Endothelial cell of umbilical vein (primary cell): ENCODE measurements at regions not wholly inside any gene's neighbourhood (a gene's known extent, or its start where the extent isn't known, plus 50 kb on each side); places are given as distances from the start of the nearest gene placed in this dataset.

Experiments used
- BruUV-seq: library from RNA; stranded (reverse); fragments of 400-500 nt; replicated peaks from 2 replicates; lab custom pipeline; 2021; lab: Mats Ljungman, UMichigan
- CTCF ChIA-PET: fragments of 300-600, 350-600 bp; sonication (Branson Sonifier 250); formaldehyde crosslinking; loops from one replicate; lab custom pipeline; 2021; ENCODE audit warnings: antibody characterized with exemption, inconsistent platforms; lab: Charles Lee
- POLR2A ChIA-PET: fragments of 300-600, 350-600 bp; sonication (Branson Sonifier 250); formaldehyde crosslinking; loops from one replicate; lab custom pipeline; 2021; ENCODE audit warnings: antibody characterized with exemption, inconsistent platforms; lab: Charles Lee
- DNase-seq: peaks from one replicate; pipeline ENCODE4 v3.0.0-alpha.2; 2011; ENCODE audit warnings: low read depth, low spot score
- FAIRE-seq: peaks from 2 replicates; lab custom pipeline; 2011; peaks lifted over from hg19 to GRCh38; lab: Jason Lieb, UNC
- H2AFZ ChIP-seq: 2 replicates; pipeline ENCODE4 v1.6.0; 2012; ENCODE audit warnings: low read depth, low read length, control low read depth, inconsistent platforms
- H3K27ac ChIP-seq: 2 replicates; pipeline ENCODE4 v1.5.1; 2011; ENCODE audit warnings: low read depth, mild to moderate bottlenecking, control low read depth, low read length, moderate library complexity; ENCODE audit not compliant: insufficient read depth
- H3K27me3 ChIP-seq, 2 experiments: 2 replicates each; pipeline versions ENCODE4 v1.6.0 to v1.6.1; 2011; ENCODE audit warnings: low read length in 2 of 2, mixed read lengths in 1 of 2; ENCODE audit not compliant: control insufficient read depth in 2 of 2, insufficient read depth in 2 of 2
- H3K36me3 ChIP-seq, 2 experiments: 2 replicates in 1 of 2; 3 replicates in 1 of 2; pipeline ENCODE4 v1.5.1; 2011; ENCODE audit warnings: low read length in 2 of 2, mild to moderate bottlenecking in 1 of 2, moderate library complexity in 1 of 2; ENCODE audit not compliant: control insufficient read depth in 2 of 2, insufficient read depth in 2 of 2; ENCODE audit errors: extremely low read depth in 1 of 2
- H3K4me1 ChIP-seq: 3 replicates; pipeline ENCODE4 v1.5.1; 2011; ENCODE audit warnings: mild to moderate bottlenecking, low read length; ENCODE audit not compliant: control insufficient read depth, insufficient read depth; ENCODE audit errors: extremely low read depth
- H3K4me2 ChIP-seq: 2 replicates; pipeline ENCODE4 v1.6.1; 2011; ENCODE audit warnings: low read length, control low read depth, mixed read lengths; ENCODE audit not compliant: insufficient read depth
- H3K4me3 ChIP-seq, 3 experiments: fragments of 200-600 bp in 1 of 3; sonication (generic), shearing (Covaris generic) in 1 of 3; replicated peaks in 1 of 3; 2 replicates each; pipeline ENCODE4 v1.5.1; 2011 to 2016; ENCODE audit warnings: control low read depth in 3 of 3, low read length in 3 of 3, mild to moderate bottlenecking in 2 of 3, inconsistent platforms in 1 of 3, low read depth in 1 of 3, moderate library complexity in 1 of 3; ENCODE audit not compliant: insufficient read depth in 1 of 3
- H3K79me2 ChIP-seq: 2 replicates; pipeline ENCODE4 v1.6.0; 2012; ENCODE audit warnings: low read length, inconsistent platforms; ENCODE audit not compliant: control insufficient read depth, insufficient read depth
- H3K9ac ChIP-seq: replicated peaks from 2 replicates; pipeline ENCODE3; 2011; ENCODE audit warnings: low read length, control low read depth; ENCODE audit not compliant: insufficient read depth; ENCODE audit errors: extremely low read depth
- H3K9me1 ChIP-seq: replicated peaks from 3 replicates; pipeline ENCODE4 v1.6.0; 2011; ENCODE audit warnings: mild to moderate bottlenecking, low read length; ENCODE audit not compliant: control insufficient read depth, insufficient read depth; ENCODE audit errors: extremely low read depth
- H3K9me3 ChIP-seq: replicated peaks from 2 replicates; pipeline ENCODE4 v1.5.1; 2012; ENCODE audit warnings: low read length, inconsistent platforms; ENCODE audit not compliant: control insufficient read depth, insufficient read depth
- H4K20me1 ChIP-seq: replicated peaks from 2 replicates; pipeline ENCODE3; 2011; ENCODE audit warnings: mild to moderate bottlenecking, low read length; ENCODE audit not compliant: control insufficient read depth, insufficient read depth; ENCODE audit errors: extremely low read depth
- EZH2 ChIP-seq: IDR thresholded peaks from 2 replicates; pipeline ENCODE4 v1.6.1; 2012; ENCODE audit warnings: borderline replicate concordance, low read depth, mild to moderate bottlenecking, moderate library complexity, low read length, inconsistent platforms; ENCODE audit not compliant: severe bottlenecking
- FOS ChIP-seq: IDR thresholded peaks from 2 replicates; pipeline ENCODE4 v1.6.1; 2011; ENCODE audit warnings: mild to moderate bottlenecking, low read length, moderate library complexity, borderline replicate concordance; ENCODE audit not compliant: insufficient read depth
- GATA2 ChIP-seq: IDR thresholded peaks from 2 replicates; pipeline ENCODE4 v1.7.0; 2011; ENCODE audit warnings: low read depth, mild to moderate bottlenecking, moderate library complexity, mixed read lengths, low read length; ENCODE audit not compliant: insufficient read length, insufficient read depth
- JUN ChIP-seq: IDR thresholded peaks from 2 replicates; pipeline ENCODE4 v1.6.1; 2011; ENCODE audit warnings: borderline replicate concordance, low read depth; ENCODE audit not compliant: insufficient read length, insufficient read depth
- MYC ChIP-seq: IDR thresholded peaks from one replicate; pipeline ENCODE4 v1.6.1; 2011; ENCODE audit warnings: mild to moderate bottlenecking, low read depth, low read length
- POLR2A ChIP-seq: IDR thresholded peaks from 2 replicates; pipeline ENCODE4 v1.6.1; 2012; ENCODE audit warnings: low read depth, mild to moderate bottlenecking, control low read depth, low read length
- POLR2AphosphoS5 ChIP-seq: IDR thresholded peaks from 2 replicates; pipeline ENCODE4 v1.6.1; 2012; ENCODE audit warnings: low read depth, mild to moderate bottlenecking, control low read depth, low read length, moderate library complexity; ENCODE audit not compliant: insufficient read depth
- dilution Hi-C: fragments of 300-500 bp; cut with MboI; formaldehyde crosslinking; loops from one replicate; pipeline ENCODE4 v1.15.0; 2019; ENCODE audit warnings: low sequenced_read_pairs; ENCODE audit not compliant: extremely low pct_ligation_motif_present
- intact Hi-C: fragments of 100-400 bp; cut with micrococcal nuclease; formaldehyde crosslinking; loops from one replicate; pipeline ENCODE4 v1.10.0; 2022
- TF ChIP-seq, protein P1 (sequence below), 2 donors: IDR thresholded peaks; 1 replicate in 1 of 2; 2 replicates in 1 of 2; pipeline ENCODE4 v1.5.1; 2011; ENCODE audit warnings: low read length in 2 of 2, mild to moderate bottlenecking in 2 of 2, moderate library complexity in 2 of 2, control low read depth in 1 of 2, inconsistent platforms in 1 of 2, low read depth in 1 of 2; ENCODE audit not compliant: insufficient read depth in 1 of 2; ENCODE audit errors: extremely low read depth in 1 of 2
- TF ChIP-seq, protein P2 (sequence below): IDR thresholded peaks from 2 replicates; pipeline ENCODE4 v1.6.1; 2011; ENCODE audit not compliant: insufficient read depth, insufficient read length

DNA sequence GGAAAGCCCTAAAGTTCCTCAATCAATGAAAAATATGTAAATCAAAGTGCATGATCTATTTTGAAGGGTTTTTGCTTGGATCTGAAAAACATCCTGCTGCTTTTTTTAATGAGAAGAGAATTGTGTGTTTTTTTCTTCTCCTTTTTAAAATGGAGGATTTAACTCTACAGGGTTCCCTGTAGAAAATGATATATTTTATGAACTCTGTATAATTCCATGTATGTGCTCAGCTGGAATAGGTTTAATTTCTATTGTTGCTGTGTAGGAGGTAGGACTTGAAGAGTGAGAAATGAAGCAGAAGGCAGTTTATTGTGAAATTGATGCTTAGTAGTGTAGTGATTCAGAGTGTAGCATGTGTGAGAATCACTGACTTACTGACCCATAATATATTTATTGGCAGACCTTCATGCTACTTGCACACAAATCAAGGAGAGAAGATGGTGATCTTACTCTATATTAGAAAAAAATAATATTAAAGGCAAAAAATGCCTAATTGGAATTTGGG, 286.8 kb upstream of the FSTL5 start:
- no peak overlapping the region for H3K27ac ChIP-seq
- H3K4me3 ChIP-seq, result no peak overlapping the region
- H3K4me2 ChIP-seq, result no peak overlapping the region
- BruUV-seq, result no TSS peak
- no peaks in the 10 kb centered on the region for H3K36me3 ChIP-seq
- no peaks in the 10 kb centered on the region for H3K4me1 ChIP-seq
- H3K9me1 ChIP-seq, result no peaks in the 10 kb centered on the region
- H3K9me3 ChIP-seq, result no peaks in the 10 kb centered on the region
- POLR2A ChIA-PET, result no interaction called here
- no peak overlapping the region for H3K9ac ChIP-seq
- FAIRE-seq, result no peak
- no peak overlapping the region for H2AFZ ChIP-seq
- no peaks in the 10 kb centered on the region for H3K27me3 ChIP-seq
- no peak for TF ChIP-seq POLR2AphosphoS5
- TF ChIP-seq JUN, result no peak
- TF ChIP-seq GATA2, result no peak
- TF ChIP-seq, protein P1, sequence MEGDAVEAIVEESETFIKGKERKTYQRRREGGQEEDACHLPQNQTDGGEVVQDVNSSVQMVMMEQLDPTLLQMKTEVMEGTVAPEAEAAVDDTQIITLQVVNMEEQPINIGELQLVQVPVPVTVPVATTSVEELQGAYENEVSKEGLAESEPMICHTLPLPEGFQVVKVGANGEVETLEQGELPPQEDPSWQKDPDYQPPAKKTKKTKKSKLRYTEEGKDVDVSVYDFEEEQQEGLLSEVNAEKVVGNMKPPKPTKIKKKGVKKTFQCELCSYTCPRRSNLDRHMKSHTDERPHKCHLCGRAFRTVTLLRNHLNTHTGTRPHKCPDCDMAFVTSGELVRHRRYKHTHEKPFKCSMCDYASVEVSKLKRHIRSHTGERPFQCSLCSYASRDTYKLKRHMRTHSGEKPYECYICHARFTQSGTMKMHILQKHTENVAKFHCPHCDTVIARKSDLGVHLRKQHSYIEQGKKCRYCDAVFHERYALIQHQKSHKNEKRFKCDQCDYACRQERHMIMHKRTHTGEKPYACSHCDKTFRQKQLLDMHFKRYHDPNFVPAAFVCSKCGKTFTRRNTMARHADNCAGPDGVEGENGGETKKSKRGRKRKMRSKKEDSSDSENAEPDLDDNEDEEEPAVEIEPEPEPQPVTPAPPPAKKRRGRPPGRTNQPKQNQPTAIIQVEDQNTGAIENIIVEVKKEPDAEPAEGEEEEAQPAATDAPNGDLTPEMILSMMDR (IDR thresholded peaks at IDR 0.05; ENCODE audit: extremely low read depth in 1 of 2, insufficient read depth in 1 of 2, low read depth in 1 of 2, low read length in 2 of 2), result no peak
- TF ChIP-seq, protein P2, sequence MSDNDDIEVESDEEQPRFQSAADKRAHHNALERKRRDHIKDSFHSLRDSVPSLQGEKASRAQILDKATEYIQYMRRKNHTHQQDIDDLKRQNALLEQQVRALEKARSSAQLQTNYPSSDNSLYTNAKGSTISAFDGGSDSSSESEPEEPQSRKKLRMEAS, result no peak
- TF ChIP-seq FOS, result no peak
- TF ChIP-seq EZH2, result no peak
- no peak for TF ChIP-seq MYC
- no peak for TF ChIP-seq POLR2A
- intact Hi-C loops (no loop called here), dilution Hi-C loops (no loop called here)
- no peak for DNase-seq
- no peaks in the 10 kb centered on the region for H4K20me1 ChIP-seq
- CTCF ChIA-PET, result no interaction called here
- H3K79me2 ChIP-seq, result no peaks in the 10 kb centered on the region
